Keratinocyte (primary cell): ENCODE measurements at regions not wholly inside any gene's neighbourhood (a gene's known extent, or its start where the extent isn't known, plus 50 kb on each side); places are given as distances from the start of the nearest gene placed in this dataset.

Source experiments
- CTCF ChIP-seq, 3 experiments: IDR thresholded peaks in 1 of 3; conservative IDR thresholded peaks in 1 of 3; optimal IDR thresholded peaks in 1 of 3; 2 replicates in 2 of 3; 3 replicates in 1 of 3; pipeline versions ENCODE3 to v1.5.1; 2011; ENCODE audit warnings: low read length in 3 of 3, mild to moderate bottlenecking in 3 of 3, moderate library complexity in 2 of 3, control low read depth in 1 of 3, inconsistent platforms in 1 of 3; ENCODE audit not compliant: insufficient read depth in 2 of 3; ENCODE audit errors: extremely low read depth in 1 of 3
- EZH2 ChIP-seq: IDR thresholded peaks from one replicate; pipeline ENCODE4 v1.6.1; 2012; ENCODE audit warnings: inconsistent platforms, mild to moderate bottlenecking, low read length, moderate library complexity

- TF ChIP-seq CTCF (optimal IDR thresholded peaks at IDR 0.05 in 1 of 3, IDR thresholded peaks at IDR 0.05 in 1 of 3, conservative IDR thresholded peaks at IDR 0.05 in 1 of 3; ENCODE audit: extremely low read depth in 1 of 3, insufficient read depth in 2 of 3, low read length in 3 of 3) (no peak), EZH2 (no peak)
These were observed 144.6 kb downstream of the C16orf95 start for GRCh38 chr16:87172632-87173031.
